Endothelial cell of umbilical vein (primary cell): ENCODE measurements at regions not wholly inside any gene's neighbourhood (a gene's known extent, or its start where the extent isn't known, plus 50 kb on each side); places are given as distances from the start of the nearest gene placed in this dataset.

ENCODE experiments used
- BruUV-seq: library from RNA; stranded (reverse); fragments of 400-500 nt; replicated peaks from 2 replicates; lab custom pipeline; 2021; lab: Mats Ljungman, UMichigan
- CTCF ChIA-PET: fragments of 300-600, 350-600 bp; sonication (Branson Sonifier 250); formaldehyde crosslinking; loops from one replicate; lab custom pipeline; 2021; ENCODE audit warnings: antibody characterized with exemption, inconsistent platforms; lab: Charles Lee
- POLR2A ChIA-PET: fragments of 300-600, 350-600 bp; sonication (Branson Sonifier 250); formaldehyde crosslinking; loops from one replicate; lab custom pipeline; 2021; ENCODE audit warnings: antibody characterized with exemption, inconsistent platforms; lab: Charles Lee
- DNase-seq: peaks from one replicate; pipeline ENCODE4 v3.0.0-alpha.2; 2011; ENCODE audit warnings: low read depth, low spot score
- FAIRE-seq: peaks from 2 replicates; lab custom pipeline; 2011; peaks lifted over from hg19 to GRCh38; lab: Jason Lieb, UNC
- H2AFZ ChIP-seq: 2 replicates; pipeline ENCODE4 v1.6.0; 2012; ENCODE audit warnings: low read depth, low read length, control low read depth, inconsistent platforms
- H3K27ac ChIP-seq: 2 replicates; pipeline ENCODE4 v1.5.1; 2011; ENCODE audit warnings: low read depth, mild to moderate bottlenecking, control low read depth, low read length, moderate library complexity; ENCODE audit not compliant: insufficient read depth
- H3K27me3 ChIP-seq, 2 experiments: 2 replicates each; pipeline versions ENCODE4 v1.6.0 to v1.6.1; 2011; ENCODE audit warnings: low read length in 2 of 2, mixed read lengths in 1 of 2; ENCODE audit not compliant: control insufficient read depth in 2 of 2, insufficient read depth in 2 of 2
- H3K36me3 ChIP-seq, 2 experiments: 2 replicates in 1 of 2; 3 replicates in 1 of 2; pipeline ENCODE4 v1.5.1; 2011; ENCODE audit warnings: low read length in 2 of 2, mild to moderate bottlenecking in 1 of 2, moderate library complexity in 1 of 2; ENCODE audit not compliant: control insufficient read depth in 2 of 2, insufficient read depth in 2 of 2; ENCODE audit errors: extremely low read depth in 1 of 2
- H3K4me1 ChIP-seq: 3 replicates; pipeline ENCODE4 v1.5.1; 2011; ENCODE audit warnings: mild to moderate bottlenecking, low read length; ENCODE audit not compliant: control insufficient read depth, insufficient read depth; ENCODE audit errors: extremely low read depth
- H3K4me2 ChIP-seq: 2 replicates; pipeline ENCODE4 v1.6.1; 2011; ENCODE audit warnings: low read length, control low read depth, mixed read lengths; ENCODE audit not compliant: insufficient read depth
- H3K4me3 ChIP-seq, 3 experiments: fragments of 200-600 bp in 1 of 3; sonication (generic), shearing (Covaris generic) in 1 of 3; replicated peaks in 1 of 3; 2 replicates each; pipeline ENCODE4 v1.5.1; 2011 to 2016; ENCODE audit warnings: control low read depth in 3 of 3, low read length in 3 of 3, mild to moderate bottlenecking in 2 of 3, inconsistent platforms in 1 of 3, low read depth in 1 of 3, moderate library complexity in 1 of 3; ENCODE audit not compliant: insufficient read depth in 1 of 3
- H3K79me2 ChIP-seq: 2 replicates; pipeline ENCODE4 v1.6.0; 2012; ENCODE audit warnings: low read length, inconsistent platforms; ENCODE audit not compliant: control insufficient read depth, insufficient read depth
- H3K9ac ChIP-seq: replicated peaks from 2 replicates; pipeline ENCODE3; 2011; ENCODE audit warnings: low read length, control low read depth; ENCODE audit not compliant: insufficient read depth; ENCODE audit errors: extremely low read depth
- H3K9me1 ChIP-seq: replicated peaks from 3 replicates; pipeline ENCODE4 v1.6.0; 2011; ENCODE audit warnings: mild to moderate bottlenecking, low read length; ENCODE audit not compliant: control insufficient read depth, insufficient read depth; ENCODE audit errors: extremely low read depth
- H3K9me3 ChIP-seq: replicated peaks from 2 replicates; pipeline ENCODE4 v1.5.1; 2012; ENCODE audit warnings: low read length, inconsistent platforms; ENCODE audit not compliant: control insufficient read depth, insufficient read depth
- H4K20me1 ChIP-seq: replicated peaks from 2 replicates; pipeline ENCODE3; 2011; ENCODE audit warnings: mild to moderate bottlenecking, low read length; ENCODE audit not compliant: control insufficient read depth, insufficient read depth; ENCODE audit errors: extremely low read depth
- CTCF ChIP-seq, 2 donors: IDR thresholded peaks; 1 replicate in 1 of 2; 2 replicates in 1 of 2; pipeline ENCODE4 v1.5.1; 2011; ENCODE audit warnings: low read length in 2 of 2, mild to moderate bottlenecking in 2 of 2, moderate library complexity in 2 of 2, control low read depth in 1 of 2, inconsistent platforms in 1 of 2, low read depth in 1 of 2; ENCODE audit not compliant: insufficient read depth in 1 of 2; ENCODE audit errors: extremely low read depth in 1 of 2
- EZH2 ChIP-seq: IDR thresholded peaks from 2 replicates; pipeline ENCODE4 v1.6.1; 2012; ENCODE audit warnings: borderline replicate concordance, low read depth, mild to moderate bottlenecking, moderate library complexity, low read length, inconsistent platforms; ENCODE audit not compliant: severe bottlenecking
- FOS ChIP-seq: IDR thresholded peaks from 2 replicates; pipeline ENCODE4 v1.6.1; 2011; ENCODE audit warnings: mild to moderate bottlenecking, low read length, moderate library complexity, borderline replicate concordance; ENCODE audit not compliant: insufficient read depth
- GATA2 ChIP-seq: IDR thresholded peaks from 2 replicates; pipeline ENCODE4 v1.7.0; 2011; ENCODE audit warnings: low read depth, mild to moderate bottlenecking, moderate library complexity, mixed read lengths, low read length; ENCODE audit not compliant: insufficient read length, insufficient read depth
- JUN ChIP-seq: IDR thresholded peaks from 2 replicates; pipeline ENCODE4 v1.6.1; 2011; ENCODE audit warnings: borderline replicate concordance, low read depth; ENCODE audit not compliant: insufficient read length, insufficient read depth
- MAX ChIP-seq: IDR thresholded peaks from 2 replicates; pipeline ENCODE4 v1.6.1; 2011; ENCODE audit not compliant: insufficient read depth, insufficient read length
- MYC ChIP-seq: IDR thresholded peaks from one replicate; pipeline ENCODE4 v1.6.1; 2011; ENCODE audit warnings: mild to moderate bottlenecking, low read depth, low read length
- POLR2A ChIP-seq: IDR thresholded peaks from 2 replicates; pipeline ENCODE4 v1.6.1; 2012; ENCODE audit warnings: low read depth, mild to moderate bottlenecking, control low read depth, low read length
- POLR2AphosphoS5 ChIP-seq: IDR thresholded peaks from 2 replicates; pipeline ENCODE4 v1.6.1; 2012; ENCODE audit warnings: low read depth, mild to moderate bottlenecking, control low read depth, low read length, moderate library complexity; ENCODE audit not compliant: insufficient read depth
- dilution Hi-C: fragments of 300-500 bp; cut with MboI; formaldehyde crosslinking; loops from one replicate; pipeline ENCODE4 v1.15.0; 2019; ENCODE audit warnings: low sequenced_read_pairs; ENCODE audit not compliant: extremely low pct_ligation_motif_present
- intact Hi-C: fragments of 100-400 bp; cut with micrococcal nuclease; formaldehyde crosslinking; loops from one replicate; pipeline ENCODE4 v1.10.0; 2022

GRCh38 chr13:84191139-84191538, 308.9 kb upstream of the SLITRK1 start:
- CTCF ChIA-PET, result no interaction called here
- BruUV-seq, result no TSS peak

More at GRCh38 chr13:84191139-84191538, 308.9 kb upstream of the SLITRK1 start:
- POLR2A ChIA-PET, result no interaction called here
- Histone ChIP-seq H3K79me2 (no peaks in the 10 kb centered on the region), H3K27ac (no peak overlapping the region), H3K4me2 (no peak overlapping the region), H3K9ac (no peak overlapping the region), H3K4me3 (no peak overlapping the region), H3K9me3 (peaks cover 3% of the 10 kb centered on the region), H3K4me1 (no peaks in the 10 kb centered on the region), H2AFZ (no peak overlapping the region), H3K9me1 (no peaks in the 10 kb centered on the region), H3K27me3 (no peaks in the 10 kb centered on the region), H3K36me3 (no peaks in the 10 kb centered on the region), H4K20me1 (no peaks in the 10 kb centered on the region)
- FAIRE-seq, result no peak
- TF ChIP-seq GATA2 (no peak), EZH2 (no peak), JUN (no peak), MYC (no peak), POLR2A (no peak), FOS (no peak), POLR2AphosphoS5 (no peak), CTCF (IDR thresholded peaks at IDR 0.05; ENCODE audit: extremely low read depth in 1 of 2, insufficient read depth in 1 of 2, low read depth in 1 of 2, low read length in 2 of 2) (no peak), MAX (no peak)
- dilution Hi-C loops, result no loop called here
- intact Hi-C loops, result no loop called here
- DNase-seq, result no peak
